ENCODE measurements at regions not wholly inside any gene's neighbourhood (a gene's known extent, or its start where the extent isn't known, plus 50 kb on each side); places are given as distances from the start of the nearest gene placed in this dataset.

DNA sequence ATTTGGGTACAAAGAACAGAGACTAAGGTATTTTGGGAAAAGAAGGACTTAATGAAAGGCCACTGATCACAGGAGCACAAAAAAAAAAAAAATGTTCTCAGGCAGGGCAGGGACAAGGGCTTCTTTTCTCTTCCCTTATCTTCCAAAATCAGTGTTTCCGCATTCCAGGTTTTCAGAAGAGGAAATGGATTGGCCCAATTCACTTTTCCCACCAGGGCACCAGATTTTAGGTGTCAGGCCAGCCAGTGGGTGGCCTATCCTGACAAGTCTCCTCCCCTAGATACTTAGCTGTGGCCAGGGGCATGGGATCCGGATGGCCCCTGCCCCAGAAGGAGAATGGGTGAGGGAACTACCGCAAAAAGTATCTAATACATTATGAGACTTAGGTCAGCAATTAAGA lies 88.9 kb upstream of the WAC start:
- TF ChIP-seq, protein P1, sequence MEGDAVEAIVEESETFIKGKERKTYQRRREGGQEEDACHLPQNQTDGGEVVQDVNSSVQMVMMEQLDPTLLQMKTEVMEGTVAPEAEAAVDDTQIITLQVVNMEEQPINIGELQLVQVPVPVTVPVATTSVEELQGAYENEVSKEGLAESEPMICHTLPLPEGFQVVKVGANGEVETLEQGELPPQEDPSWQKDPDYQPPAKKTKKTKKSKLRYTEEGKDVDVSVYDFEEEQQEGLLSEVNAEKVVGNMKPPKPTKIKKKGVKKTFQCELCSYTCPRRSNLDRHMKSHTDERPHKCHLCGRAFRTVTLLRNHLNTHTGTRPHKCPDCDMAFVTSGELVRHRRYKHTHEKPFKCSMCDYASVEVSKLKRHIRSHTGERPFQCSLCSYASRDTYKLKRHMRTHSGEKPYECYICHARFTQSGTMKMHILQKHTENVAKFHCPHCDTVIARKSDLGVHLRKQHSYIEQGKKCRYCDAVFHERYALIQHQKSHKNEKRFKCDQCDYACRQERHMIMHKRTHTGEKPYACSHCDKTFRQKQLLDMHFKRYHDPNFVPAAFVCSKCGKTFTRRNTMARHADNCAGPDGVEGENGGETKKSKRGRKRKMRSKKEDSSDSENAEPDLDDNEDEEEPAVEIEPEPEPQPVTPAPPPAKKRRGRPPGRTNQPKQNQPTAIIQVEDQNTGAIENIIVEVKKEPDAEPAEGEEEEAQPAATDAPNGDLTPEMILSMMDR (IDR thresholded peaks at IDR 0.05; ENCODE audit: poor library complexity, severe bottlenecking): no peak
- no peaks in the 10 kb centered on the region for H3K9me3 ChIP-seq (ENCODE audit: severe bottlenecking)
- no peak overlapping the region for H3K27ac ChIP-seq (ENCODE audit: poor library complexity, severe bottlenecking)
- no peaks in the 10 kb centered on the region for H3K4me1 ChIP-seq (ENCODE audit: insufficient read depth, poor library complexity, severe bottlenecking)
- no peak for ATAC-seq (ENCODE audit: low read depth)
- no peak for DNase-seq (ENCODE audit: low spot score)
- no peak overlapping the region for H3K4me3 ChIP-seq (ENCODE audit: severe bottlenecking)
- H3K27me3 ChIP-seq (ENCODE audit: insufficient read depth, poor library complexity, severe bottlenecking): no peaks in the 10 kb centered on the region
- H3K36me3 ChIP-seq (ENCODE audit: low read depth): no peaks in the 10 kb centered on the region

DNA sequence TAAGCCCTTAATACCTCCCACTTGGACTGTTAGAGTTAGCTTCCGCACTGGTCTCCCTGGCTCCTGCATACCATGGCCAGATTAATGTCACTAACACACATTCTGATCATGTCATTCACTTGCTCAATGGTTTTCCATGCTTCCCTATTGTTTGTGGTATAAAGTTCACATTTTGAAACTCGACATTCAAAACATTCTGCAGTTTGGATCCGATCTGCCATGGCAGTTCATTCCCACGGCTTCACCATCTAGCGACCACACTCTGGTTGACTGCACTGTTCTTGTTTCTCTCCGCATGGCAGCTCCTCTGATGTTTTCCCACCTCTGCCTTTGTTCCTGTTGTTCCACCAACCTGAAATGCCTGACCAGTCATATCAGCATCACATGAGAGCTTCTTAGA lies 87.4 kb upstream of the WAC start:
- Histone ChIP-seq H3K4me3 (ENCODE audit: severe bottlenecking) (no peak overlapping the region), H3K4me1 (ENCODE audit: insufficient read depth, poor library complexity, severe bottlenecking) (no peaks in the 10 kb centered on the region), H3K36me3 (ENCODE audit: low read depth) (no peaks in the 10 kb centered on the region), H3K27me3 (ENCODE audit: insufficient read depth, poor library complexity, severe bottlenecking) (no peaks in the 10 kb centered on the region), H3K27ac (ENCODE audit: poor library complexity, severe bottlenecking) (no peak overlapping the region), H3K9me3 (ENCODE audit: severe bottlenecking) (no peaks in the 10 kb centered on the region)
- ATAC-seq (ENCODE audit: low read depth) (no peak), DNase-seq (ENCODE audit: low spot score) (no peak)
- TF ChIP-seq, protein P1 (IDR thresholded peaks at IDR 0.05; ENCODE audit: poor library complexity, severe bottlenecking): no peak

DNA sequence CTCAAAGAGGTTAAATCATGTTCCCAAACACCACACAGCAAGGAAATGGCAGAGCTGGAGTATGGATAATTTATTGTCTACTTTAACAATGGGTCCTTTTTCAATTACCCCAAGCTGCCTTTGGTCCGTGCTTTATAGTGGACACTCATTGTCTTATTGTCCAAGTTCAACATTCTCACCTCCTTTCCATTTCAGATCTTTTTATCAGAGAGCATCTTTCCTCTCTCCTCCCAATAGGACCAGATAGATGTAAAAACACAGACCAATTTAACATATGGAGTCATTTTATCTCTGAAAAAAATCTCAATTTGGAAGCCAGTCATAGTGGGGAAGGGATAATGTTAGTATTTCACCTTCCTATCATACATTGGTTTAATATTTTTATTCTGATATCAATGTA lies 83.5 kb upstream of the WAC start:
- Histone ChIP-seq H3K9me3 (ENCODE audit: severe bottlenecking) (no peaks in the 10 kb centered on the region), H3K27ac (ENCODE audit: poor library complexity, severe bottlenecking) (no peak overlapping the region), H3K4me3 (ENCODE audit: severe bottlenecking) (no peak overlapping the region), H3K36me3 (ENCODE audit: low read depth) (no peaks in the 10 kb centered on the region), H3K27me3 (ENCODE audit: insufficient read depth, poor library complexity, severe bottlenecking) (no peaks in the 10 kb centered on the region), H3K4me1 (ENCODE audit: insufficient read depth, poor library complexity, severe bottlenecking) (no peaks in the 10 kb centered on the region)
- ATAC-seq (ENCODE audit: low read depth) (no peak), DNase-seq (ENCODE audit: low spot score) (no peak)
- TF ChIP-seq, protein P1 (IDR thresholded peaks at IDR 0.05; ENCODE audit: poor library complexity, severe bottlenecking): no peak

DNA sequence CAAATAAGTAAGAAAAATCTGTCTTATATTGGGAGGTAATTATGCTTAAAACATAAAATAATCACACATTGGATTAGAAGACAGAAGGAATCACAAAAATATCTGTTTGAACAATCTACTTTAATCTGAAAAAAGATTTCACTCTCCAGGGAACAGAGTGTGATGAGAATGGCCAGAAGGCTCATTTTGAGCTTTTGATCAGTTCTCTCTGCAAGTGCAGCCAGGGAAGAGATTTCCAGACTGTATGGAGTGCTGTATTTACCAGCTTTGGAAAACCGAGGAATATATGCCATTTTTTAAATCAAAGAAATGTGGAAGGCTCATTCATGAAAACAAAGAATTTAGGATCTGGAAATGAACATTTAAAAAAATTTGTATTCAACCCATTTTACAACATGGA lies 83.0 kb upstream of the WAC start:
- TF ChIP-seq, protein P1 (IDR thresholded peaks at IDR 0.05; ENCODE audit: poor library complexity, severe bottlenecking): no peak
- H3K27me3 ChIP-seq (ENCODE audit: insufficient read depth, poor library complexity, severe bottlenecking): no peaks in the 10 kb centered on the region
- no peaks in the 10 kb centered on the region for H3K9me3 ChIP-seq (ENCODE audit: severe bottlenecking)
- H3K4me3 ChIP-seq (ENCODE audit: severe bottlenecking): no peak overlapping the region
- H3K36me3 ChIP-seq (ENCODE audit: low read depth): no peaks in the 10 kb centered on the region
- no peak for DNase-seq (ENCODE audit: low spot score)
- no peak for ATAC-seq (ENCODE audit: low read depth)
- no peaks in the 10 kb centered on the region for H3K4me1 ChIP-seq (ENCODE audit: insufficient read depth, poor library complexity, severe bottlenecking)
- no peak overlapping the region for H3K27ac ChIP-seq (ENCODE audit: poor library complexity, severe bottlenecking)

DNA sequence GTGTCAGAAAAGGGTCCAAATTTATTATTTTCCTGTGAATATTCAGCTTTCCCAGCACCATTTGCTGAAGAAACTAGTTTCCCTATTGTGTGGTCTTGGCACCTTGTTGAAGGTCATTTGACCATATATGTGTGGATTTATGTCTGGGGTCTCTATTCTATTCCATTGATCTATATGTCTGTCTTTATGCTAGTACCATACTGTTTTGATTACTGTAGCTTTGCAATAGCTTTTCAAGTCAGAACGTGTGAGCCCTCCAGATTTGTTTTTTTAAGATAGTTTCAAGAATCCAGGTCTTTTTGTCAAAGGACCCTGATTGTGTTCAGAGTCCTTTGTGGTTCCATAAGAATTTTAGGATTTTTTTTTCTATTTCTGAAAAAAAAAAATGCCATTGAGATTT lies 79.0 kb upstream of the WAC start:
- no peak for DNase-seq (ENCODE audit: low spot score)
- no peak for ATAC-seq (ENCODE audit: low read depth)
- H3K4me3 ChIP-seq (ENCODE audit: severe bottlenecking): no peak overlapping the region

More for the DNA sequence above, 79.0 kb upstream of the WAC start:
- no peaks in the 10 kb centered on the region for H3K36me3 ChIP-seq (ENCODE audit: low read depth)
- no peaks in the 10 kb centered on the region for H3K27me3 ChIP-seq (ENCODE audit: insufficient read depth, poor library complexity, severe bottlenecking)
- no peaks in the 10 kb centered on the region for H3K4me1 ChIP-seq (ENCODE audit: insufficient read depth, poor library complexity, severe bottlenecking)
- TF ChIP-seq, protein P1 (IDR thresholded peaks at IDR 0.05; ENCODE audit: poor library complexity, severe bottlenecking): no peak
- no peak overlapping the region for H3K27ac ChIP-seq (ENCODE audit: poor library complexity, severe bottlenecking)
- H3K9me3 ChIP-seq (ENCODE audit: severe bottlenecking): no peaks in the 10 kb centered on the region
